MCF 10A (cell line): ENCODE measurements at regions not wholly inside any gene's neighbourhood (a gene's known extent, or its start where the extent isn't known, plus 50 kb on each side); places are given as distances from the start of the nearest gene placed in this dataset.

Experiments used
- BruUV-seq: library from RNA; stranded (reverse); fragments of 400-500 nt; replicated peaks from 2 replicates; lab custom pipeline; 2021; lab: Mats Ljungman, UMichigan
- CTCF ChIA-PET: fragments of 300-600 bp; sonication (Branson Sonifier 250); formaldehyde crosslinking; extraction: SDS; loops from one replicate; lab custom pipeline; 2021; ENCODE audit warnings: antibody characterized with exemption, inconsistent platforms; lab: Yijun Ruan, JAX
- POLR2A ChIA-PET: fragments of 300-600, 350-650 bp; sonication (Branson Sonifier 250); formaldehyde crosslinking; extraction: SDS; loops from one replicate; lab custom pipeline; 2020; ENCODE audit warnings: antibody characterized with exemption, inconsistent platforms; lab: Yijun Ruan, JAX
- DNase-seq: peaks from one replicate; pipeline ENCODE4 v3.0.0-alpha.2; 2018; ENCODE audit not compliant: unreplicated experiment
- H3K27ac Mint-ChIP-seq: one replicate; pipeline ENCODE4 v1.8.0; 2022; ENCODE audit warnings: mild to moderate bottlenecking, low read depth, mixed read lengths; ENCODE audit not compliant: unreplicated experiment
- H3K27me3 Mint-ChIP-seq: one replicate; pipeline ENCODE4 v1.8.0; 2022; ENCODE audit warnings: mixed read lengths; ENCODE audit not compliant: insufficient read depth, unreplicated experiment
- H3K36me3 Mint-ChIP-seq: one replicate; pipeline ENCODE4 v1.8.0; 2022; ENCODE audit warnings: mild to moderate bottlenecking, moderate library complexity, mixed read lengths; ENCODE audit not compliant: insufficient read depth, unreplicated experiment
- H3K4me1 Mint-ChIP-seq: one replicate; pipeline ENCODE4 v1.8.0; 2022; ENCODE audit warnings: mixed read lengths; ENCODE audit not compliant: insufficient read depth, unreplicated experiment
- H3K4me3 Mint-ChIP-seq: one replicate; pipeline ENCODE4 v1.8.0; 2022; ENCODE audit warnings: mild to moderate bottlenecking, moderate library complexity, mixed read lengths; ENCODE audit not compliant: unreplicated experiment
- H3K9me3 Mint-ChIP-seq: one replicate; pipeline ENCODE4 v1.8.0; 2022; ENCODE audit warnings: mixed read lengths; ENCODE audit not compliant: unreplicated experiment
- intact Hi-C: fragments of 100-400 bp; cut with micrococcal nuclease; formaldehyde crosslinking; loops from 2 replicates; pipeline ENCODE4 v1.14.1; 2022
- TF ChIP-seq, protein P1 (sequence below): fragments of 200-600 bp; IDR thresholded peaks from one replicate; pipeline ENCODE4 v1.8.0; 2022; ENCODE audit warnings: antibody characterized with exemption, mild to moderate bottlenecking; ENCODE audit not compliant: unreplicated experiment

DNA sequence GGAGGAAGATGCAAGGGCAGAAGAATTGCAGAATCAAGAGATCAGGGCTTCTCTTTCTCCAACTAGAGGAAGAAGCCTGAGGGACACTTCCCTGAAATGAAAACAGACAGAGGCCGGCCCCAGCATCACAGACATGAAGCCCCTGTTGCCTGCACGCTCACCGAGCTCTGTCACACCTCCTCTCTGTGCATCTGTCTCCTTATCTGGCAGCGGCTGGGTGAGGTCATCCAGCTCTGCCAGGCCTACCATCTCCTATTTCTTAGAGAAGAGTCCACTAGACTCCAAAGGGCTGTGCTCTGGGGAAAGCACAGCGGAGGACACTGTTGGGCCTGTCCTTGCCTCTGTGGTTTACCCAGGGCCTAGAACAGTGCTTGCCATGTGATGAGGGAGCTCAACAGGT is 71.9 kb upstream of the MLN start:
- Mint-ChIP-seq H3K27me3 (peaks cover 16% of the 10 kb centered on the region), H3K36me3 (no peaks in the 10 kb centered on the region), H3K4me1 (no peaks in the 10 kb centered on the region), H3K9me3 (no peaks in the 10 kb centered on the region), H3K27ac (no peak overlapping the region), H3K4me3 (no peak overlapping the region)
- TF ChIP-seq, protein P1, sequence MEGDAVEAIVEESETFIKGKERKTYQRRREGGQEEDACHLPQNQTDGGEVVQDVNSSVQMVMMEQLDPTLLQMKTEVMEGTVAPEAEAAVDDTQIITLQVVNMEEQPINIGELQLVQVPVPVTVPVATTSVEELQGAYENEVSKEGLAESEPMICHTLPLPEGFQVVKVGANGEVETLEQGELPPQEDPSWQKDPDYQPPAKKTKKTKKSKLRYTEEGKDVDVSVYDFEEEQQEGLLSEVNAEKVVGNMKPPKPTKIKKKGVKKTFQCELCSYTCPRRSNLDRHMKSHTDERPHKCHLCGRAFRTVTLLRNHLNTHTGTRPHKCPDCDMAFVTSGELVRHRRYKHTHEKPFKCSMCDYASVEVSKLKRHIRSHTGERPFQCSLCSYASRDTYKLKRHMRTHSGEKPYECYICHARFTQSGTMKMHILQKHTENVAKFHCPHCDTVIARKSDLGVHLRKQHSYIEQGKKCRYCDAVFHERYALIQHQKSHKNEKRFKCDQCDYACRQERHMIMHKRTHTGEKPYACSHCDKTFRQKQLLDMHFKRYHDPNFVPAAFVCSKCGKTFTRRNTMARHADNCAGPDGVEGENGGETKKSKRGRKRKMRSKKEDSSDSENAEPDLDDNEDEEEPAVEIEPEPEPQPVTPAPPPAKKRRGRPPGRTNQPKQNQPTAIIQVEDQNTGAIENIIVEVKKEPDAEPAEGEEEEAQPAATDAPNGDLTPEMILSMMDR = no peak
- DNase-seq = no peak
- BruUV-seq = no TSS peak
- CTCF ChIA-PET = interaction anchor here (0.6 to 0.8 kb wide), 2 partner anchors 9 to 365 kb away, joined by 3 read pairs; no protein-coding TSS in a partner anchor
- POLR2A ChIA-PET = no interaction called here
- intact Hi-C loops = no loop called here

GRCh38 chr6:33875141-33875581 is 71.4 kb upstream of the MLN start:
- Mint-ChIP-seq H3K4me3 (no peak overlapping the region), H3K36me3 (no peaks in the 10 kb centered on the region), H3K4me1 (no peaks in the 10 kb centered on the region), H3K9me3 (no peaks in the 10 kb centered on the region), H3K27ac (no peak overlapping the region), H3K27me3 (peaks cover 18% of the 10 kb centered on the region)
- intact Hi-C loops = no loop called here
- BruUV-seq = no TSS peak
- TF ChIP-seq, protein P1 = no peak
- POLR2A ChIA-PET = no interaction called here
- DNase-seq = no peak
- CTCF ChIA-PET = no interaction called here

DNA sequence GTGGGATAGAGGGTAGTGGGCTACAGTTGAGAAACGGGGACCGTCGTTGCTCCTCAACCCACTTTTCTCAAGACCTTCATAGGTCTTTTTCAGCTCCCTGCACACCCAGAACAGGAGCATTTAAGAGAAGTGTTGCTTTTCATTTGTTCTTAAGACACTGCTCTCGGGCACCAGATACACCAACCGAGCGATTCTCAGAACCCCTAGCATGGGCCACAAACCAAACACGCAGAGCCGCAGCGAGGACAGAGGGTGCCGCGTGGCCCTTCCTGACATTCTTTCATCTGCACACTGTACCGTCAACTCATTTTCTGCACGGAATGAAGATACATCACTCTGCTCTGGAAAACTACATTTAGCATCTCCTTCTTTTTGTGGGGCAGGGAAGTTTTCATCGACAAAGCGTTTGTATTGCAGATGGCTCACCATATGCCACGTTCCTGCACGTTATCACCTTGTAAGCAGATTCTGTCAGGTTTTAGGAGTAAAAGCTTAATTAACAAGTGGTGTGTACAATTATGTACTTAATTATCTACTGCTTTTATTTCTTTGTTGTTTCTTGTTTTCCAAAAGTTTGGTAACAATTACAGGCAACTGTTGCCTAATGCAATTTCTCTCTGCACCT is 70.4 kb upstream of the MLN start:
- Mint-ChIP-seq H3K27me3 (peaks cover 27% of the 10 kb centered on the region), H3K4me3 (no peak overlapping the region), H3K27ac (no peak overlapping the region), H3K9me3 (no peaks in the 10 kb centered on the region), H3K4me1 (no peaks in the 10 kb centered on the region), H3K36me3 (no peaks in the 10 kb centered on the region)
- BruUV-seq = no TSS peak
- TF ChIP-seq, protein P1 = no peak
- ChIA-PET CTCF (interaction anchor here (0.5 kb wide), 1 partner anchor 363 kb away, joined by 3 read pairs; no protein-coding TSS in a partner anchor), POLR2A (no interaction called here)
- no peak for DNase-seq
- intact Hi-C loops = no loop called here

GRCh38 chr6:33872761-33873160 is 69.0 kb upstream of the MLN start:
- no peak overlapping the region for H3K27ac Mint-ChIP-seq
- no peaks in the 10 kb centered on the region for H3K4me1 Mint-ChIP-seq
- peaks cover 33% of the 10 kb centered on the region for H3K27me3 Mint-ChIP-seq
- BruUV-seq = no TSS peak
- intact Hi-C loops = no loop called here
- H3K36me3 Mint-ChIP-seq = no peaks in the 10 kb centered on the region
- CTCF ChIA-PET = no interaction called here
- no peak overlapping the region for H3K4me3 Mint-ChIP-seq
- TF ChIP-seq, protein P1 = no peak
- DNase-seq = no peak
- POLR2A ChIA-PET = no interaction called here
- no peaks in the 10 kb centered on the region for H3K9me3 Mint-ChIP-seq
